NCI-H82 (cell line): ENCODE measurements at regions not wholly inside any gene's neighbourhood (a gene's known extent, or its start where the extent isn't known, plus 50 kb on each side); places are given as distances from the start of the nearest gene placed in this dataset.
"Not testable (repeated sequence)": the region's sequence is repeated elsewhere in the genome, so short reads cannot be mapped to it uniquely, and the experiment has no call there.

Source experiments
- DNase-seq: peaks from one replicate; lab custom pipeline; 2025; lab: John Stamatoyannopoulos, UW

DNA sequence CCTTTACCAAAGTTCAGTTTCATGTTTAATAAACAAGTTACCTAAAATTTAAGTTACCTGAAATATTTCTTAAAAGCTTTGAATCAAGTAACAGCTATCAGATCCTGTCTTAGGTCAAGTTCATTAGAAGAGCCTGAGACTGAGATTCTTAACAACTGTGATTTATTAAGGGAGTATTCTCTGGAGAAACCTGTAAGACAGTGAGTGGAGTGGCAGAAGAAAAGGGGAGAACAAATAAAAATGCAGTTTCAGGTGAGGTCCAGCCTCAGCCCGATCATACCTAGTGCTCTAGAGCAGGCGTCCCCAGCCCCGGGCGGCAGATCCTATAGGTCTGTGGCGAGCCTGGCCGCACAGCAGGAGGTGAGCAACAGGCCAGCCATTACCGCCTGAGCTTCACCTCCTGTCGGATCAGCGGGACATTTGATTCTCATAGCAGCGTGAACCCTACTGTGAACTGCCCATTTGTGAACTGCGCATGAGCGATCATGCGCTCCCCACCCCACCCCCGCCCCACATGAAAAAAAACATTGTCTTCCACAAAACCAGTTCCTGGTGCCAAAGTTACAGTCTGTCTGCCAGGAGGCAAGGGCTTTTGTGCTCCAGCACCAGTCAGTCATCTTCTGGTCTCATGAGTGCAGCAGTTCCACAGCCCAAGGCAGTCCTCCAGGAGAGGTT, 59.2 kb upstream of the ADGRB3 start:
- DNase-seq = no peak

DNA sequence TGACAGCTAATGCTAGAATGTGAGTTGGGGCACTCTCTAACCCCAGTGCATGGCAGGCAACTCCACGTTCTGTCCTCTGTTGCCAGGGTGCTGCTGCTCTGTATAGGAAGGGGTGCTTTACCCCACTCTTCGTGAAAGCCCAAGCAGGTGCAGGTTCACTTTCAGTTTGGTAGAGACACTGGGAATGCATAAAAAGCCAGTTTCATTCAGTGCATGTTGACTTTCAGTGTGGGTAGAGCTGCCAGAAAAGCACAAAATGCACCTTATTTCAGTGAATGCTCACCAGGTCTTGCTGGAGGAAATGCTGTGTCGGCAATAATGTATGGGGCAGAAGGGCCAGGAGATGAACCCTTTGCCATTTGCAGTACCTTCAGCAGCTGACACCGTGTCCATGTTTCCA, 62.1 kb upstream of the ADGRB3 start:
- DNase-seq = no peak

DNA sequence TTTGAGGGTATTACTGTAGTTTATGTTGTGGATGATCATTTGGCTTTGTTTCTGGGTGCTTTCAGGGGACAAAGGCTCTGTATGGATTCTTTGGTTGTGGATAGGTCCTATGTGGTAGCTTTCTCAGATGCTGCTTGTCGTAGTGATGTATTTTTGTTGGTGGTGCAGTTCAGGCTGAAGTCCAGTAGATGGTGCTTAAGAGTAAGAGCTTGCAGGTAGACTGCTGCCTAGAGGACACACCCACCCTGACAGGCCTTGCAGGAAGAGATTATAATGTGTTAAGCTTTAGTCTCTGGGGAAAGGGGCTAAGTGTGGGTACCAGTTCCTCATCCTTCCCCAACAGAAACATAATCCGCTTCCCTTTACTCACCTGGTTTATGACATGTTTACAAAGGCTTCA, 62.6 kb upstream of the ADGRB3 start:
- peak; percentile 93 for DNase-seq

DNA sequence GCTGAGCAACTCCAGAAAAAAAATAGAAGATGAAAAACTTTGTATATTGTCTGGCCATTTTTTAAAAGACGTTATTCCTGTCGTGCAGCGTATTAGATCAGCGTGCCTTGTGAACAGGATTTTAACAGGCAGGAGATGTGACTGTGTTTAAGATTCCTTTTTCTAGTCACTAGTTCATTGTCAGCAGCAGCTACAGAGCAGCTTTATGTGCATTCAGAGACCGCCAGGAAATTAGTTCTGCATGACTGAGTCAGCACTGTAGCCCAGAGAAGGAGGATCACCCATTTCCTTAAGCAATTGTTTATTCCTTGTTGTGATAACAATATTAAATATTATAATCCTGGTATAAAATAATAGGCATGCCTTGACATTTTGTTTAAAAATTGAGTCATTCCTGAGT, 75.4 kb upstream of the ADGRB3 start:
- peak; percentile 86 for DNase-seq

DNA sequence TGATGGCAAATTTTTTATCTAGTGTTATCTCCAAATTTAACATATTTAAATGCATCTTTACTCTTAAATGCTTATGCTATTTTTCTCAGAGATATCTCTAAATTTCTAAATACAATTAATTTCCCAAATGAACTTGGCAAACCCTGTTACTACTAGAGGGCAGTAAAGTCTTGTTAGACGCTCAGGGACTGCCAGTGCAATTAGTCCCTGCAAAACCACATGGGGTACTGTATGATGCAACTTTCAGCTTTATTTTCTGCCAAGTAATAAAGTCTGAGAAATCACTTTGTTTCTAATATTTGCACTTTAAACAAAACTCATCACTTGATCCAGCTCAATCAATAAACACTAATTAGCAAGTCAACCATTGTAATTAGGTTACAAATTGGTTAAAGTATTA, 76.0 kb upstream of the ADGRB3 start:
- peak; percentile 67 for DNase-seq

DNA sequence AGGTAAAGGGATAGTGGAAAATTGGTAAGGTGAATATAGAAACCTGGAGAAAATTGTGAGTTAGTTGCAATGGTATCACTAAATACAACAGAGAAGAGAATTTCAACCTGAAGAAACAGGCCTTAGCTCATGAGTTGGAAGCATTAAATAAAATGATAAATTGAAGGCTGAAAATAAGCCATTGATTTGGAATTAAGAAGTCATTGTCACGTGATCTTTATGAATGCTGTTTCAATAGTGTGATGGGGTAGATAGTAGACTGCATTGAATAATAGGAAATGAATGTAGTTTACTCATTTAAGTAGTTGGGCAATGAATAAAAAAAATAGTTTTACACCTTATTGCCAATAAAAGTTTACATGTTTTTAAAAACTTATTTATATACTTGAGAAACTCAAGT, 88.5 kb upstream of the ADGRB3 start:
- no peak for DNase-seq

DNA sequence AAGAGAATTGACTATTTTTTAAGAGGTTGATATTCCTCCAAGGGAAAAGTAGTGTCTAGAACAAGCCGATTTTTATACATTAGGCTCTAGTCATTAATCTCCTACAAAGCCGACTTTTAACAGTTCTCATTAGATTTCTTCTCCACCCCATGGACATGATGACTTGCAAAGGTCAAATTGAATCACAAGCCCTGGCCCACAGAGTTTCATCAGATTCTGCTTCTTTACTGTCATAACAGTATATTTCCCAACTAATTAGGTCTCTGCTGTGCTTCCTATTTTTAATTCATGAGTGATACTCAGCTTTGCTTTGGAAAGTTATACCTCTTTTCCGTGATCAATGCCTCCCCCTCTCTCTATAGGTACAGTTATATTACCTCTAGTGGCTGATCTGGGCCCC, 90.6 kb upstream of the ADGRB3 start:
- DNase-seq = no peak

DNA sequence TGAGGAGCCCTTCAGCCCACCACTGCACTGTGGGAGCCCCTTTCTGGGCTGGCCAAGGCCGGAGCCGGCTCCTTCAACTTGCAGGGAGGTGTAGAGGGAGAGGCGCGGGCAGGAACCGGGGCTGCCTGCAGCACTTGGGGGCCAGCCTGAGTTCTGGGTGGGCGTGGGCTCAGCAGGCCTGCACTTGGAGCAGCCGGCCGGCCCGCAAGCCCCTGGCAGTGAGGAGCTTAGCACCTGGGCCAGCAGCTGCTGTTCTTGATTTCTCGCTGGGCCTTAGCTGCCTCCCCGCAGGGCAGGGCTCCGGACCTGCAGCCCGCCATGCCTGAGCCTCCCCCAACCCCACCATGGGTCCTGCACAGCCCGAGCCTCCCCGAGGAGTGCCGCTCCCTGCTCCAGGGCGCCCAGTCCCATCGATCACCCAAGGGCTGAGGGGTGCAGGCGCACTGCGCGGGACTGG, 101.7 kb upstream of the ADGRB3 start:
- DNase-seq = no peak

DNA sequence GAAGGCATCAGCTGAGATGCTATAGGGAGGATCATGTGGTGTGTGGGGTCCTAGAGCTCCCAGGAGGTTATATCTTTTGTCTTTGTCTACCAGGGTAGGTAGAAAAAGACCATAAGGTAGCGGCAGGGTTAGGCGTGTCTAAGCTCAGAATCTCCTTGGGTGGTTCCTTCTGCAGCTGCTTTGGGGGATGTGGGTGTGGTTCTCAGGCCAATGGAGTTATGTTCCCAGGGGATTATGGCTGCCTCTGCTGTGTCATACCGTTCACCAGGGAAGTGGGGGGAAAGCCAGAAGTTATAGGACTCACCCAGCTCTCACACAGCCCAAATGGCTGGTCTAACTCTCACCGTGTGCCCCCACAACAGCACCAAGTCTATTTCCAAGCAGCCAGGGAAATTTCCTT, 107.4 kb upstream of the ADGRB3 start:
- DNase-seq = peak; percentile 2

DNA sequence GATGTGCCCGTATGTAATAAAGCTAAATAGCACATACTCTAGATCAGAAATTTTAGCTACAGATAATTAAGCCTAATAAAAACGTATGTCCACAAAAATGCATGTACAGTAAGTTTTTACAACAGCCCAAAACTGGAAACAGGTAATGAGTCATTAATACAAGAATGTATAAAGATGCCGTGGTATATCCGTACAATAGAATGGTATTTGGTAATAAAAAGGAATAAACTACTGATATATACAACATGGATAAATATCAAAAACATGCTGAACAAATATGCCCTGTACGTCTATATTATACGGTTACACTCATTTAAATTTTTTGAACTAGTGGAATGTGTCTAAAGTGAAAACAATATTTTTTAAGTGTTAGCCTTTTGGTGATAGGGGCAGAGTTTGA, 128.2 kb upstream of the ADGRB3 start:
- DNase-seq = no peak

DNA sequence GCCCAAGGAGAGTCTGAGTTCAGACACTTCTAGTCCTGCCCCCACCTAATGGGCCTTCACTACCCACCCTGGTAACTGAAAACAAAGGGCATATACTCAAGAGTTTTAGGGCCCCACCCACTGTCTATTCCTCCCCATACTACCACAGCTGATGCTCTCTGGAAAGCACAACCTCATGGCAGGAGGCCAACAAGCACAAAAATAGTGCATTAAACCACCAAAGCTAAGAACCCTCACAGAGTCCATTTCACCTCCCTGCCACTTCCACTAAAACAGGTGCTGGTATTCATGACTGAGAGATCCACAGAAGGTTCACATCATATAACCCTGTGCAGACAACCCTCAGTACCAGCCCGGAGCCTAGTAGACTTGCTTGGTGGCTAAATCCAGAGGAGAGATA, 132.1 kb upstream of the ADGRB3 start:
- DNase-seq = no peak

DNA sequence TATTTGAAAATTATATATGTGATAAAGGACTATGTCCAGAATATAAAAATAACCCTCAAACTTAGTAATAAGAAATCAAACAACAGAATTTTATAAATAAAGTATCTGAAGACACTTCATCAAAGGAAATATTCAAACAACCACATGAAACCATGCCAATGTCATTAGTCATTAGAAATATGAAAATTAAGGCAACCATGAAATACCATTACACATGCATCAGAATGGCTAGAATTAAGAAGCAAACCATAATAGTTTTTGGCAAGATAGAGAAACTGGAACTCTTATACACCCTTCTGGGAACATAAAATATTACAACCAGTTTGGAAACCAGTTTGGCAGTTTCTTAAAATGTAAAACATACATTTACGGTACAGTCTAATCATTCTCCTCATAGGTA, 137.2 kb upstream of the ADGRB3 start:
- no peak for DNase-seq

DNA sequence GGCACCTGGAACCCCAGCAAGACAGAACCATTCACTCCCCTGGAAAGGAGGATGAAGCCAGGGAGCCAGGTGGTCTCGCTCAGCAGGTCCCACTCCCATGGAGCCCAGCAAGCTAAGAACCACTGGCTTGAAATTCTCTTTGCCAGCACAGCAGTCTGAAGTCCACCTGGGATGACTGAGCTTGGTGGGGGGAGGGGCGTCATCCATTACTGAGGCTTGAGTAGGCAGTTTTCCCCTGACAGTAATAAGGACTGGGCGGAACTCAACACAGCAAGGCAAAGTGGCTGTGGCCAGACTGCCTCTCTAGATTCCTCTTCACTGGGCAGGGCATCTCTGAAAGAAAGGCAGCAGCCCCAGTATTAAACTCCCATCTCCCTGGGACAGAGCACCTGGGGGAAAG, 140.2 kb upstream of the ADGRB3 start:
- DNase-seq = not testable (repeated sequence)

DNA sequence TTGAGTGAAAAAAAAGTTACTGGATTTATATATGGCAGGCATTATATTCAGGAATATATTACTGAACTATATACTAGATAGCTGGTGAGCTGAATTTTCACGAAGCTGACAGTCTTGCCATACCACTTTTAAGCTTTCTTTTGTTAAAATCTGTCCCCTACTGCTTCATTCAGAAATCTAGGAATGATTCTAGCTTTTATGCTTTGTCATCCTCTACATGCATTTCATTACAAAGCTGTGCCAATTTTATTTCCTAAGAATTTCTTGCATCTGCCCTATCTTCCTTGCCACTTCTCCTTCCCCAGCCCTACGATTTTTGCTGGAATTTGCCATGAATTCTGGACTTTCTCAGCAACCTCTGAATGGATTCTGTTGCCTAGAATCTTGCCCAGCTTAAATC, 158.5 kb upstream of the ADGRB3 start:
- DNase-seq = no peak

DNA sequence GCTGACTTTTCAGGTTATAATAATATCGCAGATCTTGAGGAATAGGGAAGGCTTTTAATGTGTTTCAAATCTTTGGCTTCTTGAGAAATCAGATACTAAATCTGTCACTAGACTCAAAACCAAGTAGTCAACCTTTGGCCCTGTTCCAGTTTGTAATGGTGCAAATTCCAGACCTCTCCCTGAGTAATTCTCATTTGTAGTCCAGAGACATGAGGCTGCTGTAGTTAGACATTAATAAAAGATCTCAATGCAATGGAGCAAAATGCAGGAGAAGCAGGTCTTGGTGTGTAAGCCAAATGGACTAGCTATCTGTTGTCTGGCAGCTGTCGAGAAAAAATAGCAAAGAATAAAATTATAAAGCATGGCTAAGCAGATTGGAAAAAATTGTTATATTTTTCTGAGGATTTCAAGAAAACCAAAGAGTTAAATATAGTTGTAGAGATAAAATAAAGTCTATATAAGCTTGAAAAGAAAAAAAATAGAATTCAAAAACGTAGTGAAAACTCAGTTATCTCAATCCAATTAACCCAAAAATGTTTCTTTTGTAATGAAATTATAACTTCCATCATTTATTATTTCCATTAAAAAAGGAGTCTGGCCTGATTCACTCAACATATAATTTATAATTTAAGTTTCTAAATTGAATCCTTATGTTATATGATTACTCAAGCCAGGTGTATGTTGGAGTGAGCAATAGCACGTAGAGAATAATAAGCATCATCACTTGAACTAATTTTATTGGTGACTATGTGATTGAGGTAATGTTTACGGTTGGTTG, 161.5 kb upstream of the ADGRB3 start:
- DNase-seq = no peak

DNA sequence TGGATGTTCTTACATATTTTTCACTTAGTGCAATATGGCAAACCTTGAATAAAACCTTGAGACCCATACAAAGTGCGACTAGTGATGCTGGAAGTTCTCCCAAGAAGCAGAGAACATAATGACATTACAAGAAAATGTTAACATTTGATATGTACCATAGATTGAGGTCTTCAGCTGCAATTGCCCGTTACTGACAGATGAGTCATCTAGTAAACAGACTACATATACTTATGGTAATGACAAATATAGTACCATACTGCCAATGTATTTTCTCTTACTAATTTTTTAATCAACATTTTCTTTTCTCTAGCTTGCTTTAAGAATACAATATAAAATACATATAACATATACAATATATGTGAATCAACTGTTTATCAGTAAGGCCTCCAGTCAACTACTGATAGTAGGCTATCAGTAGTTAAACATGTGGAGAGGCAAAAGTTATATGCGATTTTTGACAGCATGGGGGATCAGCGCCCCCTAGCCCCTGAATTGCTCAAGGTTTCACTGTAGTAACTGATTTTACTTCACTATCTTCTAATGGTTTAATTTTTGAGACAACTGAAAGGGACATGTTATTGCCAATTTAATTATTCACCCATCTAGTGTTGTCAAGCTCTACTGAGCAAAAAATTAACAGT, 166.7 kb upstream of the ADGRB3 start:
- peak; percentile 4 for DNase-seq

DNA sequence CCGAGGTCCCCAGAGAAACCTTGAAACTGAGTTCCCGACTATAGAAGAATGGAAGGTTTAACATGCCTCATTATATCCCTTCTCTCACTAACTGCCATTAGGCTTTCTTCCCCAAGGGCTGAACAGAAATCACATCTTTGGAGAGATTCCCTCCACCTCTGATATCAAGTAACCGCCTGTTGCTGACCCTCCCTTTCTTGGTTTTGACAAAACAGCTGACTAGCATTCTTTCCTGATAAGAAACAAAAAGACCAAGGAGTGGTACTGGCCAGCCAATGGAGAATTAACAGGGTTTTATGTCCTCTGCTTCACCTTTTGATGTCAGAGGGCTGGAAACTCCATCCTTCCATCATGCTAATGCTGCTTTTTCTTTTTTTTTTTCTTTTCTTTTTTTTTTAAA, 176.6 kb upstream of the ADGRB3 start:
- DNase-seq = no peak

DNA sequence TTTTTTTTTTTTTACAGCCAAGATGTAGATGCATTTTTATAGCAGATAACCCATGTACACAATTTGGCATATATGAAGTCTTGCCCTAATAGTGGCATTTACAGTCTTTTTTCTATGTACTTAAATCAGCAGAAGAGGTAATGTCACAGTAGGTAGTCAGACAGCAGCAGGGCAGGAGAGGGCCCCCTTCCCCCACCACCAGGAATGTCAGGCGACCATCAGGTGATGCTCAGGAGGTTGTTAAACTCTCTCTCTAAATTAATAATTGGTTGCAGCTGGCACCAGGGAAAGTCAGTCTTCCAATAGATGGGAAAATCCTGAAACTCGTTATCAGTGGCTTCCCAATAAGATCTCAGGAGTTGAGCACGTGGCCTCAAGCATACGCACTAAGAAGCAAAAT, 188.0 kb upstream of the ADGRB3 start:
- DNase-seq = no peak

DNA sequence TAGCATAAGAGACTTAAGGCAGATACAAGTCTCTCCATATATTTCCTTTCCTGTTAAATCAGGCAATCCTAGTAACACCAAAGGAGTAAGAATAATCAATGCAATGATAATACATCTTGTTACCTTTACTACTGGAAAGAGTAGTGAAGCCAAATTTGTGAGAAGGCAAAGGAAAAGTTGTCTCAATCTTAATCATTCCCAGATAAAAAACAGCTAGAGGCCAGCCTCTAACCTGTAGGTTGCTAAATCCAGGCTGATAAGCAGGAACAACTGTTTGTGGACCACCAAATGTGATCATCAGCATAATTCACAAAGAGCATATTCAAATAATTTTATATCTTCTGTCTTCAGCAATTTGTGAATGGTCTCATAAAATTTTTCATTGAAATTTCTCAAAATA, 189.2 kb upstream of the ADGRB3 start:
- DNase-seq = no peak

DNA sequence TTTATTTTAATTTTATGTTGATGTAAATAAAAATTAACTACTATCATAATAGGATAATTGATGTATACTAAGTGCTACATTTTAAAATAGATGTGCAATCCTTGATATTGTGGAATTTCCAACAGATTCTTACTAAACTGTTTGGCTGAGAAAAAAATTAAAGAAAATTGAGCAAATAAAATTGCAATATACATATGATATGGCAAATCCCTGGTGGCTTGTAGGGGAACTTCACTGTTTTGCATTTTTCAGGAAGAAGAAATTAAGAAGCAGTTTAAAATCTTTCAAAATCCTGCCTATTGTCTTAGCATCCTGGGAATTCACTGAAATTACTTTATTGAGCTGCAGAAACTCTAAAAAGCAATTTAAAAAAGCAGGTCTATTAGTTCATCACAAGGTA, 191.4 kb upstream of the ADGRB3 start:
- DNase-seq = no peak

DNA sequence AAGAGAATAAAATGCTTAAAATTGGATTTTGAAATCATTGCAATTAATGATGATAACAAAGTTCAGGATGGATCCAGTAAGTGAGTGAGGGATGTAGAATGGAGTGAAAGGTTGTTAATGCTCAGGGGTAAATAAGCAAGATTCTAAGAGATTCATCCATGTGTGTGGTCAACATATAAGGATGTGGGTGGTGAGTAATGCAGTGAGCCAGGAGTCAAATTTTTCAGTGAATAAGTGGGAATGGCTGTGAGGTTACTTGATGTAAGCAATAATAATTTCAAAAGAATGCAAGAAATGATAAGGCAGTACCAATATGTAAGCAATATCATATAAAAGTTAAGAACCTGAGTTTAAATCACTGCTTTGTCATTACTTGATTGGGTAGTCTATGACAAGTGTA, 207.5 kb upstream of the ADGRB3 start:
- no peak for DNase-seq

DNA sequence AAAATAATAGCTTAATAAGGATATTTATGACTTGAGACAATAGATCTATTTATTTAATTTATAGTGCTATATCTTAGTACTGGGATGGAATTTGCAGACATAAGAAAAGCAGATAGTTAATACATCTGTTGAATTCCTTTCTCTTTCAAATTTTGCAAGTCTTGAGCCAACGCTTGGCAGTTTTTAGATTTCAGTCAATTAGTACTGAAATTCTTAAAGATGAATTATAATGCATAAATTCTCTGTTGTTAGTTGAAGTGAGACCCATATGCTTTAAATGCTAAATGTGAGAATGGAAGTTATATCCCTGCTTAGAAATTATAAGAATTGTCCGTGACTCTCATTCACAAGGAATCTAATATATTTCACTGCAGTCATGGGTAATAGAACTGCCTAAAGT, 225.1 kb upstream of the ADGRB3 start:
- no peak for DNase-seq

DNA sequence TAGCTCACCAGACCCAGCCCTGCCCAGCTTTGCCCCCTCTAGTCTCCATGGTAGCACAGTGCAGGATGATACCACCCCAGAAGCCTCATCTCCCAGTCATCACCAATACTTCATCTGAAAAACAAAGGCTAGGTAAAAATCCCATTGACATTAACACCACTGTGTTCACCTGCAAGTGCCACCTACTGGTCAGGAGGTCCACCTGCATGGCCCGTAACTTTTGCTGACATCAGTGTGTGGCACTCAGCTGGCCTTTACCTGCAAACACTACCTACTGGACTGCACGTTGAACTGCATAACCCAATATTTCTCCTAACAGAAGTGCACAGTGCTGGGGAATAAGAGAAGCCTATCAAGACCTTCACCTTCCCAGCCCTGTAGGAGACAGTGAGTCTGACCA, 234.7 kb upstream of the ADGRB3 start:
- no peak for DNase-seq
